ENCODE measurements at regions not wholly inside any gene's neighbourhood (a gene's known extent, or its start where the extent isn't known, plus 50 kb on each side); places are given as distances from the start of the nearest gene placed in this dataset.

GRCh38 chr6:137736911-137737310, 130.1 kb upstream of the TNFAIP3 start:
- H3K79me2 ChIP-seq (ENCODE audit: control insufficient read depth in 1 of 2, insufficient read depth in 2 of 2, low read length in 2 of 2): no peaks in the 10 kb centered on the region
- DNase-seq (ENCODE audit: low read depth in 1 of 2, low spot score in 2 of 2) (no peak), FAIRE-seq (no peak)
- ChIA-PET CTCF (ENCODE audit: partially characterized antibody) (interaction anchor here (1.3 kb wide), 1 partner anchor 32 kb away, joined by 3 read pairs; no protein-coding TSS in a partner anchor), POLR2A (ENCODE audit: partially characterized antibody) (no interaction called here)
- no peak overlapping the region for H3K4me2 ChIP-seq (ENCODE audit: insufficient read depth in 1 of 2, low read depth in 2 of 2, low read length in 2 of 2)
- no peak overlapping the region for H3K4ac ChIP-seq (replicated peaks; ENCODE audit: insufficient read length, low read depth, low read length)
- TF ChIP-seq ATF3 (IDR thresholded peaks at IDR 0.05; ENCODE audit: insufficient read depth, low read depth, low read length): no peak
- TF ChIP-seq JUN (IDR thresholded peaks at IDR 0.05; ENCODE audit: low read depth, low read length): no peak
- no peak for TF ChIP-seq TAF7 (optimal IDR thresholded peaks at IDR 0.05; ENCODE audit: borderline replicate concordance, low read depth, low read length)
- TF ChIP-seq POU5F1 (IDR thresholded peaks at IDR 0.05; ENCODE audit: low read depth, low read length): no peak
- no peak for TF ChIP-seq YY1 (IDR thresholded peaks at IDR 0.05; ENCODE audit: low read depth, low read length)
- TF ChIP-seq TAF1 (IDR thresholded peaks at IDR 0.05; ENCODE audit: low read depth, low read length): no peak
- no peak for TF ChIP-seq NRF1 (IDR thresholded peaks at IDR 0.05; ENCODE audit: low read depth, low read length)
- no peak for TF ChIP-seq EGR1 (IDR thresholded peaks at IDR 0.05; ENCODE audit: borderline replicate concordance, low read depth, low read length)
- 0 out of 7 replicates have a peak, but pooled peaks cover 0 to 3% (median under 1%) of the 10 kb centered on the region in 4 experiments for H3K4me1 ChIP-seq (replicated peaks in 1 of 4; ENCODE audit: control insufficient read depth in 3 of 4, insufficient read depth in 4 of 4, low read length in 3 of 4)
- no peaks in the 10 kb centered on the region for H4K20me1 ChIP-seq (replicated peaks in 1 of 2; ENCODE audit: control insufficient read depth in 1 of 2, insufficient read depth in 2 of 2, low read length in 2 of 2)
- no peak overlapping the region for H2BK120ac ChIP-seq (replicated peaks; ENCODE audit: low read depth, low read length)
- 94% methylated on average over 4 of the region's 4 CpGs; no CpG with 5 or more reads in 1 of the 2 experiments for WGBS, 2 experiments (ENCODE audit: extremely low coverage in 1 of 2, insufficient coverage in 1 of 2, insufficient read length in 1 of 2, insufficient replicate concordance in 2 of 2, low coverage in 1 of 2, low lambda C conversion rate in 2 of 2, missing lambda C conversion rate in 1 of 2)
- no peak overlapping the region for H3K9ac ChIP-seq (replicated peaks in 1 of 4; ENCODE audit: extremely low read depth in 1 of 4, low read depth in 3 of 4, low read length in 3 of 4)
- H3K23me2 ChIP-seq (ENCODE audit: low read depth, low read length): no peaks in the 10 kb centered on the region
- H4K5ac ChIP-seq (ENCODE audit: insufficient read length, low read depth, low read length): no peak overlapping the region
- H2BK20ac ChIP-seq (ENCODE audit: low read length): no peak overlapping the region
- no peak overlapping the region for H3K56ac ChIP-seq (replicated peaks; ENCODE audit: insufficient read length, low read depth, low read length)
- H3K14ac ChIP-seq (ENCODE audit: insufficient read length): no peak overlapping the region
- H3K27me3 ChIP-seq (replicated peaks in 1 of 4; ENCODE audit: control insufficient read depth in 3 of 4, extremely low read depth in 1 of 4, insufficient read depth in 3 of 4, low read length in 3 of 4): no peaks in the 10 kb centered on the region
- H2AK5ac ChIP-seq (ENCODE audit: low read depth, low read length): no peak overlapping the region
- no peak overlapping the region for H2BK15ac ChIP-seq (ENCODE audit: low read length)
- H3K9me3 ChIP-seq (ENCODE audit: insufficient read depth in 2 of 2, low read depth in 1 of 2, low read length in 1 of 2): no peaks in the 10 kb centered on the region
- H3K23ac ChIP-seq (ENCODE audit: insufficient read length): no peak overlapping the region
- no peak overlapping the region for H3K27ac ChIP-seq (ENCODE audit: low read depth, low read length)
- no peak overlapping the region for H2AFZ ChIP-seq (ENCODE audit: low read length)
- H3K4me3 ChIP-seq (ENCODE audit: extremely low read depth in 1 of 4, insufficient read depth in 2 of 4, low read depth in 3 of 4, low read length in 4 of 4): no peak overlapping the region
- H4K8ac ChIP-seq (ENCODE audit: extremely low read depth, insufficient read depth, low read length): no peak overlapping the region
- H3K18ac ChIP-seq (ENCODE audit: extremely low read depth, low read length): no peak overlapping the region
- no peak overlapping the region for H4K91ac ChIP-seq (replicated peaks; ENCODE audit: insufficient read length, low read length)
- no peak overlapping the region for H2BK5ac ChIP-seq (ENCODE audit: low read depth, low read length)
- H2BK12ac ChIP-seq (ENCODE audit: low read depth, low read length): no peak overlapping the region
- H3K36me3 ChIP-seq (ENCODE audit: control insufficient read depth in 2 of 4, insufficient read depth in 4 of 4, low read length in 3 of 4): no peaks in the 10 kb centered on the region
- H3K79me1 ChIP-seq (ENCODE audit: low read depth, low read length): no peaks in the 10 kb centered on the region

Measured in H1 (cell line).